ENCODE measurements at regions not wholly inside any gene's neighbourhood (a gene's known extent, or its start where the extent isn't known, plus 50 kb on each side); places are given as distances from the start of the nearest gene placed in this dataset.
"Not testable (repeated sequence)": the region's sequence is repeated elsewhere in the genome, so short reads cannot be mapped to it uniquely, and the experiment has no call there.

DNA sequence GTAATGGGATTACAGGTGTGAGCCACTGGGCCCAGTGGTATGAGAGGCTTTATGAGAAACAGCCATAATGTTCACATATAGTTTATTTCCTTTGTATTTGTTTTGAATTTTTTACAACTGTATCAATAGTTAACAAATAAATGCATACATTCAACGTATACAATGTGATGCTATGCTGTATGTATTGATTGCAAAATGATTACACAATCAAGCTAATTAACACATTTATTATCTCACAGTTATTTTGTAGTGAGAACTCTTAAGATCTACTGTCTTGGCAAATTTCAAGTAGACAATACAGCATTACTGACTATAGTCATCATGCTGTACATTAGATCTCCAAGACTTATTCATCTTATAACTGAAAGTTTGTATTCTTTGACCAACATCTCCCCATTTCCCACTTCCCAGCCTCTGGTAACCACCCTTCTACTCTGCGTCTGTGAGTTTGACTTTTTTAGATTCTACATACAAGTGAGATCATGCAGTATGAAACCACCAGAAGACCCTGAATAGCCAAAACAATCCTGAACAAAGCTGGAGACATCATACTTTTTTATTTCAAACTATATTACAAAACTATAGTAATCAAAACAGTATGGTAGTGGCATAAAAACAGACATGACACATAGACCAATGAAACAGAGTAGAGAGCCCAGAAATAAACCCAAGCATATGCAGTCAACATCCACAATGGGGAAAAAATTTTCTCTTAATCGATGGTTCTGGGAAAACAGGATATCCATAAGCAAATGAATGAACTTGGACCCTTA lies 157.2 kb upstream of the RREB1 start:
- Histone ChIP-seq H3K27me3 (ENCODE audit: low read depth) (no peaks in the 10 kb centered on the region), H3K27ac (no peak overlapping the region), H3K9me3 (no peaks in the 10 kb centered on the region), H3K4me3 (no peak overlapping the region), H3K4me1 (no peaks in the 10 kb centered on the region), H3K36me3 (no peaks in the 10 kb centered on the region)
- no peak for DNase-seq
- no peak for ATAC-seq
- intact Hi-C loops (cut with DNase I) = no loop called here
- TF ChIP-seq CTCF (IDR thresholded peaks at IDR 0.05) = no peak

DNA sequence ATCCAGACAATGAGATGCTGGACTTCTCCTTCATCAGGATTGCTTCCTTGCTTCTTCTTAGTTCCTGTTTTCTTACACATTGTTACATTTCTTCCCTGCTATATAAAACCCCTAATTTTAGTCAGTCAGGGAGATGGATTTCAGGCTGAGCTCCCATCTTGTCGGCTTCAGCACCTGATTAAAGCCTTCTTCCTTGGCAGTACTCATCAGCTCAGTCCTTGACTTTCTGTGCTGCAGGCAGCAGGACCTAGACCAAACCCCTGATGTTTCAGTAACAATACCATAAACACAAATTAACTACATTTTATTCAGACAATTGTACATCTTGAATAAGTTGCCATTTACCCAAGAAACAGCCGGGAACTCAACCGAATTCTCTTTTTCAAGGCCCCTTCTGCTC lies 156.4 kb upstream of the RREB1 start:
- Histone ChIP-seq H3K4me3 (no peak overlapping the region), H3K36me3 (no peaks in the 10 kb centered on the region), H3K27me3 (ENCODE audit: low read depth) (no peaks in the 10 kb centered on the region), H3K4me1 (no peaks in the 10 kb centered on the region), H3K9me3 (no peaks in the 10 kb centered on the region), H3K27ac (no peak overlapping the region)
- intact Hi-C loops (cut with DNase I) = no loop called here
- no peak for DNase-seq
- no peak for TF ChIP-seq CTCF (IDR thresholded peaks at IDR 0.05)
- no peak for ATAC-seq

GRCh38 chr6:6952484-6952883 lies 155.3 kb upstream of the RREB1 start:
- no peaks in the 10 kb centered on the region for H3K9me3 ChIP-seq
- intact Hi-C loops (cut with DNase I) = no loop called here
- H3K27ac ChIP-seq = no peak overlapping the region
- no peak for TF ChIP-seq CTCF (IDR thresholded peaks at IDR 0.05)
- H3K27me3 ChIP-seq (ENCODE audit: low read depth) = no peaks in the 10 kb centered on the region
- no peaks in the 10 kb centered on the region for H3K4me1 ChIP-seq
- H3K36me3 ChIP-seq = no peaks in the 10 kb centered on the region
- H3K4me3 ChIP-seq = no peak overlapping the region
- DNase-seq (no peak), ATAC-seq (no peak)

DNA sequence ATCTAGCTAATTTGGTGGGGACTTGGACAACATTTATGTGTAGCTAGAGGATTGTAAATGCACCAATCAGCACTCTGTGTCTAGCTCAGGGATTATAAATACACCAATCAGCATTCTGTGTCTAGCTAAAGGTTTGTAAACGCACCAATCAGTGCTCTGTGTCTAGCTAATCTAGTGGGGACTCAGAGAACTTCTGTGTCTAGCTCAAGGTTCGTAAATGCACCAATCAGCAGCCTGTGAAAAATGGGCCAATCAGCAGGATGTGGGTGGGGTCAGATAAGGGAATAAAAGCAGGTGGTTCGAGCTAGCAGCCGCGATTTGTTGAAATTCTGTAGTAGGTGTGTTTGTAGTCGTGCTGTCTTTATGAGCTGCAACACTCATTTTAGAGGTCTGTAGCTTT lies 154.8 kb upstream of the RREB1 start:
- H3K36me3 ChIP-seq; H3K27ac ChIP-seq; DNase-seq; ATAC-seq; H3K4me3 ChIP-seq; H3K27me3 ChIP-seq (ENCODE audit: low read depth); intact Hi-C loops (cut with DNase I); H3K4me1 ChIP-seq; H3K9me3 ChIP-seq: not testable (repeated sequence)

DNA sequence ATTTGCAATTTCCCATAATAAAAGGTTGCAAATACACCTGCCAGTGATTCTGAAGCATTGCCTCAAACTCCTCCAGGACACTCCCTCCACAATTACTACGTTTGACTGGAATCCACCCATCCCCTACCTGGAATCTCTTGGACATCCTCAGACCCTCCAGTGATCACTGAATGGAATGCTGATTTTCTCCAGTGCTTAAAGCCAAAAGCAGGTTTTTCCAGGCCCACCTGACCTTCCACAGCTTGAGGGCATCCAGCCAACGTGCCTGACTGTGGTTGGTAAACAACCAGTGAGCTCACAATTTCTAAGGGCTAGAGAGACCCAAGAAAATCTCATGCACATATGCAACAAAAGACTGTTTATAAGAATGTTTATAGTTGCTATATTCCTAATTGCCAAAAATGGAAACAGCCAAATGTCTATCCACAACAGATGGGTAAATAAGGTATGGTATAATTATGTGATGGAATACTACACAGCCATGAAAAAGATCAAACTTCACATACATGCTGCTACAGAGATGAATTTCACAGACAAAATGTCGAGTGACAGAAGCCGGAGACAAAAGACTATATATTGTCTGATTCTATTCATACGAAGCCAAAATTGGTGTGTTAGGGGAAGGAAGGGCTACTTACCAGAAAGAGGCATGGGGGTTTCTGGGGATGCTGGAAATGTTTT lies 147.1 kb upstream of the RREB1 start:
- Histone ChIP-seq H3K36me3 (no peaks in the 10 kb centered on the region), H3K27me3 (ENCODE audit: low read depth) (no peaks in the 10 kb centered on the region), H3K9me3 (no peaks in the 10 kb centered on the region), H3K27ac (no peak overlapping the region), H3K4me3 (no peak overlapping the region), H3K4me1 (no peaks in the 10 kb centered on the region)
- DNase-seq = no peak
- no peak for TF ChIP-seq CTCF (IDR thresholded peaks at IDR 0.05)
- ATAC-seq = no peak
- intact Hi-C loops (cut with DNase I) = no loop called here

GRCh38 chr6:6962086-6962485 lies 145.7 kb upstream of the RREB1 start:
- Histone ChIP-seq H3K27me3 (ENCODE audit: low read depth) (no peaks in the 10 kb centered on the region), H3K27ac (no peak overlapping the region), H3K4me1 (no peaks in the 10 kb centered on the region), H3K36me3 (no peaks in the 10 kb centered on the region), H3K9me3 (no peaks in the 10 kb centered on the region), H3K4me3 (no peak overlapping the region)
- ATAC-seq (no peak), DNase-seq (no peak)
- no peak for TF ChIP-seq CTCF (IDR thresholded peaks at IDR 0.05)
- intact Hi-C loops (cut with DNase I) = no loop called here
